ENCODE measurements at regions not wholly inside any gene's neighbourhood (a gene's known extent, or its start where the extent isn't known, plus 50 kb on each side); places are given as distances from the start of the nearest gene placed in this dataset.

DNA sequence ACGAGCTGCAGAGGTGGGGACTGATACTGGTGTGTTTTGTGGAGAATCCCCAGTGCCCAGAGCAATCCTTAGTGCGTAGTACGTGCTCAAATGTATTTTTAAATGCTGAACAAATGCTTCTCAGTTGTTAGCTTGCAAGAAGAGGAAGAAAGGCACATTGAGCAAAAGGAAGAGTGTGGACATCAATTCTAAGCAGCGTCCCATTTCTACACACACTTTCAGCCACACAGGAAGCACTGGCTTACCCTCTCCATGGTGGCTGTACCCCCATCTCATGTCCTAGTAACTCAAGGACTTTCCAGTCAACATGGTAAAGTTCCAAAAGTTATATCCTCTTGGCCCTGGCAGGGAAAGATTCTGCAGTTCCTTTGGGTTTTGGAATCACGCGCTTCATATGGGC is 98.8 kb upstream of the NXT1 start:
- TF ChIP-seq TAF1 (IDR thresholded peaks at IDR 0.05; ENCODE audit: low read depth, low read length), result no peak
- TF ChIP-seq POLR2A (IDR thresholded peaks at IDR 0.05; ENCODE audit: low read depth, low read length), result no peak
- no peak for TF ChIP-seq POLR2AphosphoS5 (IDR thresholded peaks at IDR 0.05; ENCODE audit: low read depth, low read length)
- no peak for TF ChIP-seq POU2F2 (IDR thresholded peaks at IDR 0.05; ENCODE audit: low read depth, low read length)
- no peak for TF ChIP-seq SPI1 (IDR thresholded peaks at IDR 0.05; ENCODE audit: low read depth, low read length)

All from GM12891 (cell line).